ENCODE measurements at regions not wholly inside any gene's neighbourhood (a gene's known extent, or its start where the extent isn't known, plus 50 kb on each side); places are given as distances from the start of the nearest gene placed in this dataset.

GRCh38 chr20:16107172-16107870 is 465.9 kb downstream of the KIF16B start:
- TF ChIP-seq EZH2phosphoT487 (IDR thresholded peaks at IDR 0.05) (no peak), CTCF (IDR thresholded peaks at IDR 0.05) (no peak), EZH2 (IDR thresholded peaks at IDR 0.05) (no peak)

Data from neural progenitor cell (in vitro differentiated cells).